ENCODE measurements at regions not wholly inside any gene's neighbourhood (a gene's known extent, or its start where the extent isn't known, plus 50 kb on each side); places are given as distances from the start of the nearest gene placed in this dataset.

DNA sequence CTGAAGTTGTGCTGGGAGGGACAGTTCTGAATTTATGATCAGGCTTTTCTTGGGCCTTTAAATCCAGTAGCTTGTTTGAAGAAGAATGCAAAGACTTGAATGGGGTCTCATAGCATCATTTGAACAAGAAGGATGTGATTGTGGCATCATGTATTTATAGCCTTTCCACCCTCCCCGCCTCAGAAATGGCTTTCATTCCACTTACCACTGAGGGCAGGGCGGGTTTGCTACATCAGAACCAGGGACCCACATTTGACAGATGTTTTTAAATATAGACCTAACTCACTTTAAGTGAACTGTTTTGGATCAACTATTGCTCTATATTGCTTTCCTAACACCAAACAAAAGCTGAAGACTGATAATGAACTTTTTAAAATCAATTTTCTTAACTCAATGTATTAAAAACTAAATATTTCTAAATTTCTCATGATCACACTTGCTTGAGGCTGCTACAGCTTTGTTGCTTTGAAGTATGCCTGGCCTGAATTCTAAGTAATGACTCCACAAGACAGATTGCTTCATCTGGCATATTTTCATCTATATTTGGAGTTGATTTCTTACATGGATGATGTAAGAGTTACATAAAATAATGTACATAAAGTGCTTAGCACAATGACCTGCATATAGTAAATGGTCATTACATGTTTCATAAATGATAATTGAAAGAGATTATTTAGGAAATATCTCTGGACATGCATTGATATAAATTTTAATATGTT is 1552.9 kb upstream of the SLC39A10 start:
- TF ChIP-seq, protein P1, sequence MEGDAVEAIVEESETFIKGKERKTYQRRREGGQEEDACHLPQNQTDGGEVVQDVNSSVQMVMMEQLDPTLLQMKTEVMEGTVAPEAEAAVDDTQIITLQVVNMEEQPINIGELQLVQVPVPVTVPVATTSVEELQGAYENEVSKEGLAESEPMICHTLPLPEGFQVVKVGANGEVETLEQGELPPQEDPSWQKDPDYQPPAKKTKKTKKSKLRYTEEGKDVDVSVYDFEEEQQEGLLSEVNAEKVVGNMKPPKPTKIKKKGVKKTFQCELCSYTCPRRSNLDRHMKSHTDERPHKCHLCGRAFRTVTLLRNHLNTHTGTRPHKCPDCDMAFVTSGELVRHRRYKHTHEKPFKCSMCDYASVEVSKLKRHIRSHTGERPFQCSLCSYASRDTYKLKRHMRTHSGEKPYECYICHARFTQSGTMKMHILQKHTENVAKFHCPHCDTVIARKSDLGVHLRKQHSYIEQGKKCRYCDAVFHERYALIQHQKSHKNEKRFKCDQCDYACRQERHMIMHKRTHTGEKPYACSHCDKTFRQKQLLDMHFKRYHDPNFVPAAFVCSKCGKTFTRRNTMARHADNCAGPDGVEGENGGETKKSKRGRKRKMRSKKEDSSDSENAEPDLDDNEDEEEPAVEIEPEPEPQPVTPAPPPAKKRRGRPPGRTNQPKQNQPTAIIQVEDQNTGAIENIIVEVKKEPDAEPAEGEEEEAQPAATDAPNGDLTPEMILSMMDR (IDR thresholded peaks at IDR 0.05; ENCODE audit: borderline replicate concordance, insufficient read depth, low read depth, low read length): no peak
- H3K4me3 ChIP-seq (ENCODE audit: low read depth, low read length): no peak overlapping the region

DNA sequence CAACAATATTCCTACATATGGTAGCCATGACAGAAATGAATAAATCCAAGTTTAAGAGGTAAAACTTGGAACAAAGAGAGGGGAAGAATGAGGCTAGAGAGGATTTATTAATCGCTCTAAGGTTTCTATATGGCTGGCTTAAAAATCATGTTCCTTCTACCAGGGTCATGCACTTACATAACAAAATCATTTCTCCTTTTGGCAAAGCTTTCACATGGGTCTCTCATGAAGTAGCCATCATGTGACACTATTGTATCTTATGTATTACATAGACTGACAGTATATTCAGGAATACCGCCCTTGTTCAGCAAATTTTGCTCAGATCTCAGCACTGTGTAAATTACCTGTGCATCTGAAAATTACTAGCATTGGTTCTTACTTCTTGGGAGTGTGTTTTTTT is 1554.5 kb upstream of the SLC39A10 start:
- no peak overlapping the region for H3K4me3 ChIP-seq (ENCODE audit: low read depth, low read length)
- TF ChIP-seq, protein P1 (IDR thresholded peaks at IDR 0.05; ENCODE audit: borderline replicate concordance, insufficient read depth, low read depth, low read length): no peak

DNA sequence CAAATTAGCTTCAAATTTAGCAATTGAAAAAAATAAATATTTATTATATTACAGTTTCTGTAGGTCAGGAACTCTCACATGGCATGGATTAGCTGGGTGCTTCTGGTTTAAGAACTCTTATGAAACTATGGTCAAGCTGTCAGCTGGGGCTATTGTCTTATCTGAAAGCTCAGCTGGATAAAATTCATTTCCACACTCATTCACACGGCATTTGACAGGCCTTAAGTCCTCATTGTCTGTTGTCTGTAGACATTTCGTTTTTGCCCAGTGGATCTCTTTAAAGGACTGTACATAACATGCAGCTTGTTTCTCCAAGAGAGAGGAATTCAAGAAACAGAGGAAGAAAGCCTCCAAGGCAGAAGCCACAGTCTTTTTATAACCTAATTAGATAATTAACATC is 1556.8 kb upstream of the SLC39A10 start:
- TF ChIP-seq, protein P1 (IDR thresholded peaks at IDR 0.05; ENCODE audit: borderline replicate concordance, insufficient read depth, low read depth, low read length): no peak
- no peak overlapping the region for H3K4me3 ChIP-seq (ENCODE audit: low read depth, low read length)

DNA sequence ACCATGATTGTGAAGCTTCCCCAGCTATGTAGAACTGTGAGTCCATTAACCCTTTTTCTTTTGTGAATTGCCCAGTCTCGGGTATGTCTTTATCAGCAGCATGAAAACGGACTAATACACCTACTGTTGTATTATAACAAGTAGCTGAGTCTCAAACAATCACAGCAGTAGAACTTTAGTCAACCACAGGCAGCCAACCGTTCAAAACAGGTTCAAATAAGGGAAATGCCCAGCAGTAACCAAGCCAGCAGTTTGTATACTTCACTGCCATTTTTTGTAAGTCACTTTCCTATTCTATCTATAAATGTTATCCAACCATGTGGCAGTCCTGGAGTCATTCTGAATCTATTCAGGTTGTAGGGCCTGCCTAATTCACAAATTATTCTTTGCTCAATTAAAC is 1560.6 kb upstream of the SLC39A10 start:
- TF ChIP-seq, protein P1 (IDR thresholded peaks at IDR 0.05; ENCODE audit: borderline replicate concordance, insufficient read depth, low read depth, low read length): no peak
- H3K4me3 ChIP-seq (ENCODE audit: low read depth, low read length): no peak overlapping the region

DNA sequence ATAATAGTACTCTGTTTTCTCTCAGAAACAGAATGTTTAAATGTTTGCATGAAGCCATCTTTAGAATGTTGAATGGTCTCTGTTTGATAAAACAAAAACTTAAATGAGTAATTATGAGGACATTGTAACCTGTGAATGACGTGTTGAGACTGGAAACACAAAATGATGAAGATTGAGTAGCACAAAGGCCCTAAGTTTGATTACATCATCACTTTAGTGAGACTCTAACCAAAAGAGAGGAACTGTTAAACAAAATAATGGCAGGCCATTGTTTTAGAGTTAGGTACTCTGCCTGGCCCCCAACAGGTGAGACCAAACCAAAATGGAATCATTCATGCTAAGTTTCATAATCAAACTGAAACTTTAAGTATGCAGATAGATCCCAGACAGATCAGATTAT is 1561.7 kb upstream of the SLC39A10 start:
- TF ChIP-seq, protein P1 (IDR thresholded peaks at IDR 0.05; ENCODE audit: borderline replicate concordance, insufficient read depth, low read depth, low read length): no peak
- no peak overlapping the region for H3K4me3 ChIP-seq (ENCODE audit: low read depth, low read length)

DNA sequence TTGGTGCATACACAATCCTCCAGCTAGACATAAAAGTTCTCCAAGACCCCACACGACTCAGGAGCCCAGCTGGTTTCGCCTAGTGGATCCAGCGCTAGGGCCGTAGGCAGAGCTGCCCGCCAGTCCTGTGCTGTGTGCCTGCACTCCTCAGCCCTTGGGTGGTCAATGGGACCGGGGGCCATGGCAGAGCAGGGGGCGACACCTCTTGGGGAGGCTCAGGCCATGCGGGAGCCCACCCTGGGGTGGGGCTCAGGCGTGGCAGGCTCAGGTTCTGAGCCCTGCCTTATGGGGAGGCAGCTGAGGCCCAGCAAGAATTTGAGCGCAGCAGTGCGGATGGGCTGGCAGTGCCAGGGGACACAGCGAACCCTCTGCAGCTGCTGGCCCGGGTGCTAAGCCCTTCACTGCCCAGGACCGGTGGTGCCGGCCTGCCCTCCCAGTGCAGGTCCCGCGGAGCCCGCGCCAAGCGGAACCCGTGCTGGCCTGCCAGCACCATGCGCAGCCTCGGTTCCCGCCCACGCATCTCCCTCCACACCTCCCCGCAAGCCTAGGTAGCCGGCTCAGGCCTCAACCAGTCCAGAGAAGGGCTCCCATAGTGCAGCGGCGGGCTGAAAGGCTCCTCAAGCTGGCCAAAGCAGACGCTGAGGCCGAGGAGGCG is 1566.6 kb upstream of the SLC39A10 start:
- TF ChIP-seq, protein P1 (IDR thresholded peaks at IDR 0.05; ENCODE audit: borderline replicate concordance, insufficient read depth, low read depth, low read length): no peak
- H3K4me3 ChIP-seq (ENCODE audit: low read depth, low read length): no peak overlapping the region
